MCF 10A (cell line): ENCODE measurements at regions not wholly inside any gene's neighbourhood (a gene's known extent, or its start where the extent isn't known, plus 50 kb on each side); places are given as distances from the start of the nearest gene placed in this dataset.

Experiments
- BruUV-seq: library from RNA; stranded (reverse); fragments of 400-500 nt; replicated peaks from 2 replicates; lab custom pipeline; 2021; lab: Mats Ljungman, UMichigan
- CTCF ChIA-PET: fragments of 300-600 bp; sonication (Branson Sonifier 250); formaldehyde crosslinking; extraction: SDS; loops from one replicate; lab custom pipeline; 2021; ENCODE audit warnings: antibody characterized with exemption, inconsistent platforms; lab: Yijun Ruan, JAX
- POLR2A ChIA-PET: fragments of 300-600, 350-650 bp; sonication (Branson Sonifier 250); formaldehyde crosslinking; extraction: SDS; loops from one replicate; lab custom pipeline; 2020; ENCODE audit warnings: antibody characterized with exemption, inconsistent platforms; lab: Yijun Ruan, JAX
- DNase-seq: peaks from one replicate; pipeline ENCODE4 v3.0.0-alpha.2; 2018; ENCODE audit not compliant: unreplicated experiment
- H3K27ac Mint-ChIP-seq: one replicate; pipeline ENCODE4 v1.8.0; 2022; ENCODE audit warnings: mild to moderate bottlenecking, low read depth, mixed read lengths; ENCODE audit not compliant: unreplicated experiment
- H3K27me3 Mint-ChIP-seq: one replicate; pipeline ENCODE4 v1.8.0; 2022; ENCODE audit warnings: mixed read lengths; ENCODE audit not compliant: insufficient read depth, unreplicated experiment
- H3K36me3 Mint-ChIP-seq: one replicate; pipeline ENCODE4 v1.8.0; 2022; ENCODE audit warnings: mild to moderate bottlenecking, moderate library complexity, mixed read lengths; ENCODE audit not compliant: insufficient read depth, unreplicated experiment
- H3K4me1 Mint-ChIP-seq: one replicate; pipeline ENCODE4 v1.8.0; 2022; ENCODE audit warnings: mixed read lengths; ENCODE audit not compliant: insufficient read depth, unreplicated experiment
- H3K4me3 Mint-ChIP-seq: one replicate; pipeline ENCODE4 v1.8.0; 2022; ENCODE audit warnings: mild to moderate bottlenecking, moderate library complexity, mixed read lengths; ENCODE audit not compliant: unreplicated experiment
- H3K9me3 Mint-ChIP-seq: one replicate; pipeline ENCODE4 v1.8.0; 2022; ENCODE audit warnings: mixed read lengths; ENCODE audit not compliant: unreplicated experiment
- intact Hi-C: fragments of 100-400 bp; cut with micrococcal nuclease; formaldehyde crosslinking; loops from 2 replicates; pipeline ENCODE4 v1.14.1; 2022
- TF ChIP-seq, protein P1 (sequence below): fragments of 200-600 bp; IDR thresholded peaks from one replicate; pipeline ENCODE4 v1.8.0; 2022; ENCODE audit warnings: antibody characterized with exemption, mild to moderate bottlenecking; ENCODE audit not compliant: unreplicated experiment

DNA sequence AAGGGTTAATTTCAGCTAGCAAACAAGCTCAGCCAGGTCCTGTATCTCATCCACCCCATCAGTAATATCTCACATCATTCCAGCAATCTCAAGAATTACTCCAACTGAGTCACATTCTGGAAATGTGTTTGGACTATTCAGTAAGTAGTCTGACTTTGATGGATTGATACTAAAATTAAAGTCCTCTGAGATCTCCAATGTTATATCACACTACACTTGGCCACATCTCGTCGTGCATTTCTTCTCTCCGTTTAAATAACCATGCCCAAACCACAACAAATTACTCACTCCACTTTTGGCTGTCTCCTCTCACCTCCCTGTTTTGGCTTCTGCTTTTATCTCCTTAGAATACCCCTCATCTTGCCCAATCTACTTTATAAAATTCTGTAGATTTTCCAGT is 292.2 kb downstream of the PYDC2 start:
- BruUV-seq, result no TSS peak
- H3K4me3 Mint-ChIP-seq, result peak overlapping the region; percentile 38
- intact Hi-C loops, result no loop called here

DNA sequence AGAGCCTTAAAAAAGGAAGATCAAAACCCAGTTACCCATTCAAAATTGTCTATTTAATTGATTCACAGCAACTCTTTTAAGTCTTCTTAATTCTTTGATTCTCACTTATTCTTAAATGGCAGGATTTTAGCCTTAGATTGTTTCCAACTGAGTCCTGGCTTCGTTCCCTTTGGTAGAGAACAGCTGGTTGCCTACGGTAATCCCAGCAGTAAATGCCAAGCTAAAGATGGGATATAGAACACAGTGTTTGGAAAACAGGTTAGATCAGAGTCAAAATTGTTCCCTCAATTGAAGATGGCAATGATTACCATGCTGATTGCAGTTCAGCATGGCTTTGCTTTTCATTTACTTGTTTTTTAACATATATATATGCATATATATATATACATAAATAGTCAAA is 300.9 kb downstream of the PYDC2 start:
- peak; percentile 27 for DNase-seq
- TF ChIP-seq, protein P1, sequence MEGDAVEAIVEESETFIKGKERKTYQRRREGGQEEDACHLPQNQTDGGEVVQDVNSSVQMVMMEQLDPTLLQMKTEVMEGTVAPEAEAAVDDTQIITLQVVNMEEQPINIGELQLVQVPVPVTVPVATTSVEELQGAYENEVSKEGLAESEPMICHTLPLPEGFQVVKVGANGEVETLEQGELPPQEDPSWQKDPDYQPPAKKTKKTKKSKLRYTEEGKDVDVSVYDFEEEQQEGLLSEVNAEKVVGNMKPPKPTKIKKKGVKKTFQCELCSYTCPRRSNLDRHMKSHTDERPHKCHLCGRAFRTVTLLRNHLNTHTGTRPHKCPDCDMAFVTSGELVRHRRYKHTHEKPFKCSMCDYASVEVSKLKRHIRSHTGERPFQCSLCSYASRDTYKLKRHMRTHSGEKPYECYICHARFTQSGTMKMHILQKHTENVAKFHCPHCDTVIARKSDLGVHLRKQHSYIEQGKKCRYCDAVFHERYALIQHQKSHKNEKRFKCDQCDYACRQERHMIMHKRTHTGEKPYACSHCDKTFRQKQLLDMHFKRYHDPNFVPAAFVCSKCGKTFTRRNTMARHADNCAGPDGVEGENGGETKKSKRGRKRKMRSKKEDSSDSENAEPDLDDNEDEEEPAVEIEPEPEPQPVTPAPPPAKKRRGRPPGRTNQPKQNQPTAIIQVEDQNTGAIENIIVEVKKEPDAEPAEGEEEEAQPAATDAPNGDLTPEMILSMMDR, result no peak
- Mint-ChIP-seq H3K27ac (peak overlapping the region; percentile 55), H3K9me3 (no peaks in the 10 kb centered on the region), H3K4me1 (peaks cover 13% of the 10 kb centered on the region), H3K36me3 (no peaks in the 10 kb centered on the region), H3K4me3 (no peak overlapping the region), H3K27me3 (no peaks in the 10 kb centered on the region)
- CTCF ChIA-PET, result no interaction called here
- intact Hi-C loops, result no loop called here
- POLR2A ChIA-PET, result interaction anchor here (1.3 to 1.4 kb wide), 2 partner anchors 12 to 14 kb away, joined by 4 to 7 read pairs; no protein-coding TSS in a partner anchor
- BruUV-seq, result no TSS peak

More for the DNA sequence above, 292.2 kb downstream of the PYDC2 start:
- Mint-ChIP-seq H3K27me3 (no peaks in the 10 kb centered on the region), H3K36me3 (no peaks in the 10 kb centered on the region), H3K9me3 (no peaks in the 10 kb centered on the region), H3K4me1 (peaks cover 9% of the 10 kb centered on the region), H3K27ac (peak overlapping the region; percentile 92)
- DNase-seq, result peak; percentile 36
- TF ChIP-seq, protein P1, result no peak
- ChIA-PET CTCF (interaction anchor here (1.0 kb wide), 1 partner anchor 274 kb away, joined by 4 read pairs; no protein-coding TSS in a partner anchor), POLR2A (no interaction called here)

DNA sequence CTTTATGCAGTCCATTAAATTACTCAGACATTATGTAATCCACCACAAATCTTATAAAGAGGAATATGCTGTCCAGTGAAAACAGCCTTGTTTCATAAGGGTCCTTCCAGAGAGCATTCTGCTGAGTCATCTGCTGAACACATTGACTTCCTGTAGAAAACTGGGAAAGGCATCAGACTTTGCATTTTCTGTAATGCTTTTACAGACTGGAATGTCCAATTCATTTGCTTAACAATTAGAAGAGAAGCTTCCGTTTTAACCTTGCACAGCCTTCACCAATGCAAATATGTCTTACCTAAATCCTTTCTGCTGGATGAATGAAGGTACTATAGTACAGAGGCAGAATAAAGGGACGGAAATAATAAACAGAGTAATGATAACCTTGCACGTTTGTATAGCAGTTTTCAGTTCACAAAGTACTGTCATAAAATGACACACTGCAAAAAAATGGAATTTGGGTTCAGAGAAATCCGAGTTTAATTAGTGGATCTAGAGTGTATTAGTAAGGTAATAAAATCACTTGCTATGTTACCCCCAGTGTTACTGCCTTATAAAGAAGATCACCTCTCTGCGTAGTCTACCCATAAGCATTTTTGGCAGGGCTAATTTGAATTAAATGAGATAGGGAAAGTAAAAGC is 301.5 kb downstream of the PYDC2 start:
- intact Hi-C loops, result no loop called here
- Mint-ChIP-seq H3K27ac (peak overlapping the region; percentile 55), H3K4me1 (peaks cover 13% of the 10 kb centered on the region), H3K4me3 (no peak overlapping the region), H3K36me3 (no peaks in the 10 kb centered on the region), H3K27me3 (no peaks in the 10 kb centered on the region), H3K9me3 (no peaks in the 10 kb centered on the region)
- DNase-seq, result peak; percentile 84
- TF ChIP-seq, protein P1, result no peak
- BruUV-seq, result no TSS peak
- ChIA-PET POLR2A (interaction anchor here (1.3 to 1.4 kb wide), 2 partner anchors 11 to 13 kb away, joined by 4 to 7 read pairs; no protein-coding TSS in a partner anchor), CTCF (interaction anchor here (0.7 kb wide), 1 partner anchor 277 kb away, joined by 3 read pairs; no protein-coding TSS in a partner anchor)

DNA sequence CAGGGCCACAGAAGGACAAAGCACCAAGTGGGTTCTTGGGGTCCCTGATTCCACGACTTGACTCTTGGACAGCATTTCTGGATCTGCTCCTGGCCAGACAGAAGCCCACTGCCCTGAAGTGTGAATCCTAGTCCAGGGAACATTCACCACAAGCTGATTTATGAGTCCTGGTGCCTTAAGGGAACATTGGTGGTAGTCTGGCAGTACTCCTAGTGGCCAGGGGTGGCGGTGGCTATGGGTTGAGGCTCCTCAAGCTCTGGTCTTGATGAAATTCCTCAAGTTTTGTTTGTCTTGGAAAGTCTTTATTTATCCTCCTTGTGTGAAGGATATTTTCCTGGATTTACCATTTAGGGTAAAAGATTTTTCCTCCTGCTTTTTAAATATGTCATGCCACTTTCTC is 307.5 kb downstream of the PYDC2 start:
- intact Hi-C loops, result no loop called here
- Mint-ChIP-seq H3K36me3 (no peaks in the 10 kb centered on the region), H3K27ac (no peak overlapping the region), H3K9me3 (no peaks in the 10 kb centered on the region), H3K4me3 (no peak overlapping the region), H3K4me1 (no peaks in the 10 kb centered on the region), H3K27me3 (no peaks in the 10 kb centered on the region)
- POLR2A ChIA-PET, result no interaction called here
- BruUV-seq, result no TSS peak
- TF ChIP-seq, protein P1, result no peak
- CTCF ChIA-PET, result interaction anchor here (0.5 kb wide), 1 partner anchor 10 kb away, joined by 3 read pairs; no protein-coding TSS in a partner anchor
- DNase-seq, result no peak
